ENCODE measurements at regions not wholly inside any gene's neighbourhood (a gene's known extent, or its start where the extent isn't known, plus 50 kb on each side); places are given as distances from the start of the nearest gene placed in this dataset.

GRCh38 chr9:129336601-129337331, 158.7 kb upstream of the IER5L start:
- DNase-seq, result no peak

GRCh38 chr9:129336130-129336528, 158.1 kb upstream of the IER5L start:
- no peak for DNase-seq

GRCh38 chr9:129335464-129336129, 157.5 kb upstream of the IER5L start:
- no peak for DNase-seq

GRCh38 chr9:129334105-129334935, 156.3 kb upstream of the IER5L start:
- DNase-seq, result no peak

- DNase-seq, result no peak
Observed at GRCh38 chr9:129333617-129334104, 155.6 kb upstream of the IER5L start.

GRCh38 chr9:129332581-129332980, 154.5 kb upstream of the IER5L start:
- DNase-seq, result no peak

DNA sequence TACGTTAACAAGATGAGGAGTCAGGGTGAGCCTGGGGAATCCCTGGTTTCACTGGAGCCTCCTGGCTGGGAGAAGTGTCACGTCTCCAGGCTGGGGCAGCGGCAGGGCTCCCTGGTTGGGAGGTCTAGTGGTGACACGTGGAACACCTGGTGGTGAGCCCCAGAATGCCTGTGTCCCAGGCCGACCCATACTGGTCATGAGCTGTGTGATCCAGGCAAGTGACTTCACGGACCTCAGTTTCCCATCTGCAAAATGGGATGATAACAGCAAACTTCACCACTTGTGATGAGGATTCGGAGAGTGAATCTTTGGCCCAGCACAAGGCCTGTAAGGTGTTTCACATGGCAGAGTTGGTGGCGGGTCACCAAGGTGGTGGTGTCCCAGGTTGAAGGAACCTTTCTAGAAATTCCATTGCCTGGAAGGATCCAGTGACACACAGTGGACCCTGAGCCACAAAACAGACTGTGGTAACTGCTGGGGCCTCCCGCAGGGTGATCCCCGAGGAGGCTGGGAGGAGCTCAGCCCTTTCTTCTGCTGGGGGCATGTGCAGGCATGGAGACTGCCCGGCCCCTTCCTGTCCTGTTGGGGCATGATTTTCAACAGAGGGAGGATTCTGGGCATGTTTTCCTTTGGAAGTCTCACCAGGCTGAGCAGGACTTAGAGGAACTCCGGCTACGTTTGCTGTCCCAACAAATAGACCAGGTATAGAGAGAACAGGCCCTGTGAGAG, 153.9 kb upstream of the IER5L start:
- no peak for DNase-seq

DNA sequence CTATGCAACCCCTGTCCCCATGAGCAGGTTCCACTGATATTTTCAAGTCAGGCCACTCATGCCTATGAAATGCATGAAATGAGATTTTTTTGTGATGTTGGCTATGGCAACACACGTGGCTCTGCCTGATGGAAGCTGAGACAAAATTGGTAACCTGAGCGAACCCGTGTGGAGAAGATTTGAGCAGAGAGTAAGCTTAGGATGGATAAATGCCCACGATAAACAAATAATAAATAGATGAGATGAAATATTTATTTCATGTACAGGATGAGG, 153.4 kb upstream of the IER5L start:
- no peak for DNase-seq

DNA sequence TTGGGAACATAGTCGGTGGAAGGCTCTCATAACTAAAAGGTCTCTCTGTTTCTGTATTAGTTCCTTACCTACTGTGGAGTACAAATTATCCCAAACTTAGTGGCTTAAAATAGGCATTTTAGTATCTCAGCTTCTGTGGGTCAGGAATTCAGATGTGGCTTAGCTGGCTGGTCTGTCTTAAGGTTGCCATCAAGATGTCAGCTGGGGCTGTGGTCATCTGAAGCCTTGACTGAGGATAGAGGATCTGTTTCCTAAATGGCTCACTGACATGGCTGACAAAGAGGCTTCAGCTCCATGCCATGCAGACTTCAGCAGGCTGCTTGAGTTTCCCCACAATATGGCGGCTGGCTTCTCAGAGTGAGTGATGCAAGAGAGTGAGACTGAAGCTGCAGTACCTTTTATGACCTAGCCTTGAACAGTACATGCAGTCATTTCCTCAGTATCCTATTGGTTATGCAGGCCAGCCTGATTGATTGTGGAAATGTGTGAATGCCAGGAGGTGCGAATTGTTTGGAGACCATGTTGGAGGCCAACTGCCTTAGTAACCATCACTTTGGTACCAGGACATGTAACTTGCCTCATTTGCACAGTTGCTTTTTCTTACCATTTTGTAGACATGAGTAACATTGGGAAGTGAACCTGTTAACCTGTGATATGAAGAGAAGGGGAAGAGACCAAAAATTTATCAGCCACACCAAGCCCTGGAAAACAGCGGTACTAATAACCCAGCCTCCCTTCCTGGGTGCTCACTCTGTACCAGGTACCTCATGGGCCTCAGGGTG, 152.8 kb upstream of the IER5L start:
- no peak for DNase-seq

DNA sequence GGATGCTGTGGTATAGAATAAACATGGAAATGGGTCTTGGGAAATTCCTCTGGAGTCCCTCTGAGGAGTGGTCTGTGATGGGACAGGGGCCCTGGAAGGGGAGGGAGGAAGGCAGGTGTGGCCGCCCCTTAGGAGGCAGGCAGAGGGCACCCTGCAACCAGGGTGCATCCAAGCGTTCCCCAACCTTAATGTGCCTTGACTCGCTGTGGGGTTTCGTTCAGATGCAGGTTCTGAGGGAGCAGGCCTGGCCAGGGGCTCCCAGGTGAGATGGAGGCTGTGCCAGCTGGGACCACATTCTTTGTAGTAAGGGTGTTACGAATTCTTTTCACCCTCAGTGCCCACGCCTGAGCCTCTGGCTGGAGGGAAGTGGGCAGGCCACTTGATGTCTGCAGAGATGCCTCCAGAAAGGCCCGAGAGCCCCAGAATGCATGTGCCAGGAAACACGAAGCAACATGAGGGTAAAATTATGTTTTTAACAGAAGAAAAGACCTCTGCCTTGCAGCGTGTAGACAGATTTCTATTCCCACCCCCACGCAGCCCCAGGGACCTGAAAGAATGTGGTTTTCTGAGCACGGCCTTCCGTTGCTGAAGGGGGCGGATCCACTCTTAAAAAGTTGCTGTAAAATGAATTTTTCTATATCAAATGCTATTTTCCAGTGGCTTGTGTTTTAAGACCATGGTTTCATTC, 150.4 kb upstream of the IER5L start:
- DNase-seq, result no peak

GRCh38 chr9:129327552-129328328, 149.7 kb upstream of the IER5L start:
- DNase-seq, result no peak

- no peak for DNase-seq
Observed at GRCh38 chr9:129326061-129327005, 148.3 kb upstream of the IER5L start.

DNA sequence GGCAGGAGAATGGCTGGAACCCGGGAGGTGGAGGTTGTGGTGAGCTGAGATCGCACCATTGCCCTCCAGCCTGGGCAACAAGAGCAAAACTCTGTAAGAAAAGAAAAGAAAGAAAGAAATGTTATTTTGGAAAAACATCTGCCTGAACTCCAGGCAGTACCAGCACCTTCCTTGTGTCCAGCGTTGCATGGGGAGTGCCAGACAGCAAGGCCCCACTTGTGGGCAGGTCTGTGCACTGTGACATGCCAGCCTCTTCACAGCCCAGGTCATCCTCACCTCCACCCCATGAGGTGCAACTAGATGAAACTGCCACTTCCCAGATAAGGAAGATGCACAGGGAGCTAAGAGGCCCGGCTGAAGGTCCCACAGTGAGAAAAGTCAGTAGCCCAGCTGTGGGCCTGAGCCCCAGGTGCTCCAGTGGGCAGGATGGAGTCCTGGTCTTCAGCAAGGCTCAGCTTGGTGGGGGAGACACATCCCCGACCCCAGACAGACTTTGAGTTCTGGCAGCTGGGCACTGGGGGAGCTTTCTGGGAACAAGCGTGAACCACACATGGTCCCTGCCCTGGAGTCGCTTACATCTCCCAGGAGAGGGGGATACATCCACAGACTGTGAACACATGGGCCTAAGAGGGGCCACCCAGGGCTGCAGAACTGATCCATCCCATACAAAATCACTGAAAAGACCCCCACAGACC, 146.9 kb upstream of the IER5L start:
- DNase-seq, result no peak

DNA sequence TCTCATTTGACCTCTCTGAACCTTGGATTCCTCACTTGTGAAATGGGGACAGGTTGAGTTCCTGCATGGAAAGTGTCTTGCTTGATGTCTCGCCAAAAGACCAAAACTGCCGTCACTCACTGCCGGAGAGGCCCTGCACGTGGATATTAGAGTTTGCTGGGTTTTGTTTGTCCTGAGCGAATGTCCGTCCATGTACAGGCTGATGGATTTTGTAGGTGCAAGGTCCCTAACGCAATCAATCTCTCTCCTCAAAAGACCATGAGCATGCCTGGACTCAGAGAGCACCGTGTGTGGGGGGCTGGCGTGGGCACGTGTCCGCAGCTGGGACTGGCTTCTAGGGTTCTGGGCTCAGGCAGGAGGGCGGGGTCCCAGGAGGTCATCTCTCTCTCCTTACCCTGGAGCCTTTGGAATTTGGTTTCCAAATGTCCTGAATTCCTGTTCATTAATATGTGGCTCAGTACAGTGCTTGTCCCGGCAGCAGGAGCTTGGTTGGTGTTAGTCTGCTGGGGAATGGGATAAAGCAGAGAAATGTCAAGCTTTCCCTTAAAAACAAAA, 146.0 kb upstream of the IER5L start:
- no peak for DNase-seq

- no peak for DNase-seq
Observed at GRCh38 chr9:129323376-129323998, 145.4 kb upstream of the IER5L start.

DNA sequence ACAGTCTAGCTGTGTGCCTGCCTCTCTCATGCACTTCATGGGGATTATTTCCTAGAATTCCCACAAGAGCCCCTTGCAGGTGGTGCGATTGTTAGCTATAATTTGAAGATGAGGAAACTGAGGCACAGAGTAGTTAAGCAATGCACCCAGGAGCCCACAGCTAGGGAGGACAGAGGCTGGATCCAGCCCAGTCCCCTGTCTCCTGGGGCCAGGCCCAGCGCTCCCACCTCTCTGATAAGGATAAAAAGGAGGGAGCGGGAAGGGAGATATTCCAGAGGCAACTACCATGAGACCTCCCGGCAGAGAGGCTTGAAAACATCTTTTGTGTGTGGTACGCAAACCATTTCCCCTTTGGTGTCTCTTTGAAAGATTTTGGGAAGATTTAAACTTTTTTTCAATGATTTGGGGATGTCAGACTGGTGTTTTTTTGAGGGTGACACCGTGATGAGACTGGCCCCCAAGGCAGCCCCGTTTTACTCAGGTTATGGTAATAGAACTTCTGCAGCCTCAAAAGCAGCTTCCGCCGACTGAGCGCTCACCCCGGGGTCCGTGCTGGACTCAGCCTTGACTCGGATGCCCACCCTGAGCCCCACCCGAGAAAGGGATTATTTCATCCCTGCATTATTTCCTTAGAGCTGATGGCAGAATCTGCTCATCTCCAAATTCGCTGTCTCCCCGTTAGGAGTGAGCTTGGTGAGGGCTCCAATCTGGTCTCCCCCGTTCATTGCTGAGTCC, 144.7 kb upstream of the IER5L start:
- no peak for DNase-seq

DNA sequence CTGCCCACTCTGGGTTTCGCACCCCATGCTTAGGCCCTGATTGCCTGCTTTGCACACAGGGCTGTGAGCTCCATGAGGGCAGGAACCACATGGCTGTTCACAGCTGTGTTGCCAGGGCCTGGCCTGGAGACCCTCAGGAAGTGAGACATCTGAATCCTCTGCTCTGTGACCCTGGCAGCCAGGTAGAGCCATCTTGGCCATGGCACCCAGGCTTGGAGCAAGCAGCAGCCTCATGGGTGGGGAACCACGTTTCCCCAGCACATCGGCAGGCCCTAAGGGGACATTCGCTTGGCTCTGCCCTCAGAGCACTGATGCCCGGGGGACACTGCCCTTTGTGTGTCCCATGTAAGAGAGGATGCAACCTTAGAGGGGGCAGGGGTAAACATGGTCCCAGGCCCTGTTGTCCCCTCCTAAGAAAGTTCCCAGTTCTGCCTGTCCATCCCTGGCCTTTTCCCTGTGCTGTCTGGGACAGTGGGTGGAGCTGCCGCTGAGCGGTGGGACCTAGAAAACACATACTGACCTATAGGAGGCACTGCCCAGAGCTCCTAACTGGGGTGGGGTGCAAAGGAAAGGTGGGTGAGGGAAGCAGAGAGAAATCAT, 144.1 kb upstream of the IER5L start:
- DNase-seq, result no peak
